ENCODE measurements at regions not wholly inside any gene's neighbourhood (a gene's known extent, or its start where the extent isn't known, plus 50 kb on each side); places are given as distances from the start of the nearest gene placed in this dataset.

DNA sequence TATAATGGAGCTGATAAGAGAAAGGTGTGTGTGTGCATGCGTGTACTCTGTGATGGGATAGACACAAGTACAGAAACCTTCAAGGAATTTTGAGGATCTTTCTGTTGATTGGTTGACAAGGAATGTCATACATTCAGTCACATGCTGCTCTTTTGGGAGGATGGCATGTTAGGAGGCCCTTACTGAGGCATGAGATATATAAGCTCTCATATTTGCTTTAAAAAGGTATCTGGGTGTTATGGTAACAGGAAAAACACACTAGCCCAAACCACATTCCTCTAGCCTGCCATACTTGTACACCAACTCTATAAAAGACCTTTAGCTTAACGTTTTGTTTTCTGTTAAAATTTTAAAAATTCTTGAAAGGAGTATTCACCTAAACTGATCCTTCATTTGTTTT, 72.5 kb upstream of the EGFR start:
- TF ChIP-seq CTCF (IDR thresholded peaks at IDR 0.05 in 8 of 11, conservative IDR thresholded peaks at IDR 0.05 in 3 of 11) (no peak), POLR2A (IDR thresholded peaks at IDR 0.05) (no peak), POLR2AphosphoS5 (IDR thresholded peaks at IDR 0.05) (no peak)
